HEK293 (cell line): ENCODE measurements at regions not wholly inside any gene's neighbourhood (a gene's known extent, or its start where the extent isn't known, plus 50 kb on each side); places are given as distances from the start of the nearest gene placed in this dataset.

Experiments used
- CTCF ChIA-PET: fragments of 350-600 bp; formaldehyde crosslinking; extraction: SDS; loops from one replicate; lab custom pipeline; 2021; ENCODE audit warnings: antibody characterized with exemption; lab: Yijun Ruan, JAX
- POLR2A ChIA-PET: fragments of 300-600 bp; formaldehyde crosslinking; extraction: SDS; loops from one replicate; lab custom pipeline; 2020; ENCODE audit warnings: antibody characterized with exemption, inconsistent platforms; lab: Yijun Ruan, JAX
- H3K27ac ChIP-seq: fragments of 200-500 bp; sonication (Bioruptor generic); 2 replicates; pipeline ENCODE4 v1.5.1; 2014; ENCODE audit warnings: low read depth, low read length, control low read depth, inconsistent platforms; ENCODE audit errors: extremely low read depth
- H3K36me3 ChIP-seq, 2 experiments: fragments of 200-500 bp in 1 of 2; sonication (Bioruptor generic) in 1 of 2; 1 replicate in 1 of 2; 2 replicates in 1 of 2; pipeline ENCODE4 v1.5.1; 2014 to 2017; ENCODE audit warnings: inconsistent platforms in 2 of 2, low read length in 2 of 2; ENCODE audit not compliant: control insufficient read depth in 2 of 2, insufficient read depth in 1 of 2
- H3K4me1 ChIP-seq: fragments of 200-500 bp; sonication (Bioruptor generic); 2 replicates; pipeline ENCODE4 v1.5.1; 2014; ENCODE audit warnings: mild to moderate bottlenecking, low read length, inconsistent platforms; ENCODE audit not compliant: control insufficient read depth, insufficient read depth
- H3K4me3 ChIP-seq: 2 replicates; pipeline ENCODE4 v1.5.1; 2011; ENCODE audit warnings: low read depth, mild to moderate bottlenecking, control low read depth, low read length, moderate library complexity
- H3K9me3 ChIP-seq: fragments of 200-500 bp; sonication (Bioruptor generic); 2 replicates; pipeline ENCODE4 v1.5.1; 2014; ENCODE audit warnings: low read depth, low read length, inconsistent platforms; ENCODE audit not compliant: control insufficient read depth, insufficient read depth
- FEZF1 ChIP-seq: fragments of 450-650 bp; formaldehyde crosslinking; IDR thresholded peaks from 2 replicates; pipeline ENCODE4 v1.5.1; 2016; ENCODE audit warnings: missing biosample characterization, missing genetic modification characterization
- GFI1B ChIP-seq: fragments of 450-650 bp; formaldehyde crosslinking; IDR thresholded peaks from 2 replicates; pipeline ENCODE4 v1.5.1; 2016; ENCODE audit warnings: missing biosample characterization, missing genetic modification characterization
- GLI4 ChIP-seq: fragments of 450-650 bp; formaldehyde crosslinking; IDR thresholded peaks from 2 replicates; pipeline ENCODE4 v1.5.1; 2016; ENCODE audit warnings: missing biosample characterization, missing genetic modification characterization
- GLIS1 ChIP-seq: fragments of 450-650 bp; formaldehyde crosslinking; IDR thresholded peaks from 2 replicates; pipeline ENCODE4 v1.5.1; 2016; ENCODE audit warnings: missing biosample characterization, missing genetic modification characterization
- HOXA7 ChIP-seq: sonication (generic); formaldehyde crosslinking; IDR thresholded peaks from 2 replicates; pipeline ENCODE4 v1.8.1; 2022; ENCODE audit warnings: missing genetic modification reagents, borderline replicate concordance
- HOXD13 ChIP-seq: sonication (generic); formaldehyde crosslinking; IDR thresholded peaks from 2 replicates; pipeline ENCODE4 v1.8.0; 2022; ENCODE audit warnings: missing genetic modification reagents, borderline replicate concordance
- SETDB1 ChIP-seq: IDR thresholded peaks from one replicate; pipeline ENCODE4 v1.6.1; 2017; ENCODE audit warnings: mild to moderate bottlenecking, low read length, moderate library complexity, mixed read lengths; ENCODE audit not compliant: insufficient read length
- ZBTB26 ChIP-seq: fragments of 450-650 bp; formaldehyde crosslinking; optimal IDR thresholded peaks from 2 replicates; pipeline ENCODE3; 2016; ENCODE audit warnings: missing biosample characterization, mild to moderate bottlenecking, missing genetic modification characterization
- ZNF10 ChIP-seq: fragments of 450-650 bp; formaldehyde crosslinking; IDR thresholded peaks from 2 replicates; pipeline ENCODE4 v1.5.1; 2017; ENCODE audit warnings: missing biosample characterization, missing genetic modification characterization
- ZNF114 ChIP-seq: fragments of 450-650 bp; formaldehyde crosslinking; IDR thresholded peaks from 2 replicates; pipeline ENCODE4 v1.5.0; 2017; ENCODE audit warnings: missing biosample characterization, missing genetic modification characterization
- ZNF140 ChIP-seq: fragments of 450-650 bp; formaldehyde crosslinking; IDR thresholded peaks from 2 replicates; pipeline ENCODE4 v1.5.1; 2016; ENCODE audit warnings: missing biosample characterization, missing genetic modification characterization
- ZNF155 ChIP-seq: fragments of 450-650 bp; formaldehyde crosslinking; IDR thresholded peaks from 2 replicates; pipeline ENCODE4 v1.5.1; 2016; ENCODE audit warnings: missing biosample characterization, missing genetic modification characterization
- ZNF2 ChIP-seq: fragments of 450-650 bp; formaldehyde crosslinking; IDR thresholded peaks from 2 replicates; pipeline ENCODE4 v1.5.1; 2016; ENCODE audit warnings: missing biosample characterization, missing genetic modification characterization
- ZNF239 ChIP-seq: fragments of 450-650 bp; formaldehyde crosslinking; IDR thresholded peaks from 2 replicates; pipeline ENCODE4 v1.5.1; 2016; ENCODE audit warnings: missing biosample characterization, missing genetic modification characterization
- ZNF335 ChIP-seq: fragments of 450-650 bp; formaldehyde crosslinking; conservative IDR thresholded peaks from 2 replicates; pipeline ENCODE4 v1.5.1; 2016; ENCODE audit warnings: missing biosample characterization, missing genetic modification characterization
- ZNF354C ChIP-seq: fragments of 450-650 bp; formaldehyde crosslinking; IDR thresholded peaks from 2 replicates; pipeline ENCODE4 v1.5.1; 2016; ENCODE audit warnings: missing biosample characterization, missing genetic modification characterization, low read depth, borderline replicate concordance
- ZNF514 ChIP-seq: fragments of 450-650 bp; formaldehyde crosslinking; IDR thresholded peaks from 2 replicates; pipeline ENCODE4 v1.5.1; 2016; ENCODE audit warnings: missing biosample characterization, missing genetic modification characterization
- ZNF626 ChIP-seq: fragments of 450-650 bp; sonication (Bioruptor Pico); formaldehyde crosslinking; IDR thresholded peaks from 2 replicates; pipeline ENCODE4 v1.5.1; 2018; ENCODE audit warnings: missing biosample characterization, missing genetic modification characterization, inconsistent platforms
- ZNF639 ChIP-seq: fragments of 450-650 bp; formaldehyde crosslinking; IDR thresholded peaks from 2 replicates; pipeline ENCODE4 v1.5.1; 2016; ENCODE audit warnings: missing biosample characterization, missing genetic modification characterization
- ZNF645 ChIP-seq: fragments of 450-650 bp; formaldehyde crosslinking; IDR thresholded peaks from 2 replicates; pipeline ENCODE4; 2016; ENCODE audit warnings: missing biosample characterization, missing genetic modification characterization
- ZNF792 ChIP-seq: fragments of 450-650 bp; formaldehyde crosslinking; IDR thresholded peaks from 2 replicates; pipeline ENCODE4 v1.5.1; 2016; ENCODE audit warnings: missing biosample characterization, missing genetic modification characterization
- ZNF830 ChIP-seq: fragments of 450-650 bp; IDR thresholded peaks from 2 replicates; pipeline ENCODE4 v1.5.0; 2018; ENCODE audit warnings: missing biosample characterization, missing genetic modification characterization, low read depth, mild to moderate bottlenecking, moderate library complexity

GRCh38 chr1:168481586-168481985 lies 62.2 kb downstream of the XCL2 start:
- CTCF ChIA-PET, result interaction anchor here (1.0 kb wide), 1 partner anchor 11 kb away, joined by 3 read pairs; no protein-coding TSS in a partner anchor
- H3K27ac ChIP-seq, result no peak overlapping the region
- POLR2A ChIA-PET, result no interaction called here

GRCh38 chr1:168480997-168481396 lies 62.8 kb downstream of the XCL2 start:
- POLR2A ChIA-PET, result no interaction called here
- H3K4me3 ChIP-seq, result no peak overlapping the region
- CTCF ChIA-PET, result interaction anchor here (1.0 kb wide), 1 partner anchor 11 kb away, joined by 3 read pairs; no protein-coding TSS in a partner anchor
- H3K27ac ChIP-seq, result no peak overlapping the region
- H3K9me3 ChIP-seq, result no peaks in the 10 kb centered on the region
- TF ChIP-seq HOXD13 (CRISPR knock-in tag) (no peak), GLIS1 (tag by site-specific recombination) (peak; percentile 28; the same call in 1 of the 2 replicates)
- H3K36me3 ChIP-seq, result no peaks in the 10 kb centered on the region
- no peaks in the 10 kb centered on the region for H3K4me1 ChIP-seq

More at GRCh38 chr1:168481586-168481985, 62.2 kb downstream of the XCL2 start:
- Histone ChIP-seq H3K4me3 (no peak overlapping the region), H3K9me3 (no peaks in the 10 kb centered on the region), H3K36me3 (no peaks in the 10 kb centered on the region), H3K4me1 (no peaks in the 10 kb centered on the region)
- no peak for TF ChIP-seq ZNF645 (tag by site-specific recombination)
- TF ChIP-seq ZNF239 (tag by site-specific recombination), result no peak

GRCh38 chr1:168477792-168478191 lies 66.0 kb downstream of the XCL2 start:
- H3K9me3 ChIP-seq, result no peaks in the 10 kb centered on the region
- POLR2A ChIA-PET, result no interaction called here
- no peaks in the 10 kb centered on the region for H3K4me1 ChIP-seq
- no peak for TF ChIP-seq ZNF792 (tag by site-specific recombination)
- no peak for TF ChIP-seq ZNF639 (tag by site-specific recombination)
- no peak for TF ChIP-seq SETDB1
- no peak for TF ChIP-seq ZNF335 (tag by site-specific recombination)
- H3K4me3 ChIP-seq, result no peak overlapping the region
- CTCF ChIA-PET, result interaction anchor here (0.7 to 1.1 kb wide), 3 partner anchors 8 to 91 kb away, joined by 3 read pairs; no protein-coding TSS in a partner anchor
- no peak overlapping the region for H3K27ac ChIP-seq
- H3K36me3 ChIP-seq, result no peaks in the 10 kb centered on the region

- ChIA-PET POLR2A (no interaction called here), CTCF (no interaction called here)
- H3K4me1 ChIP-seq, result no peaks in the 10 kb centered on the region
- no peaks in the 10 kb centered on the region for H3K9me3 ChIP-seq
- H3K36me3 ChIP-seq, result no peaks in the 10 kb centered on the region
- H3K4me3 ChIP-seq, result no peak overlapping the region
- H3K27ac ChIP-seq, result no peak overlapping the region
- TF ChIP-seq GFI1B, result no peak
- no peak for TF ChIP-seq ZNF2 (tag by site-specific recombination)
- no peak for TF ChIP-seq ZNF514 (tag by site-specific recombination)
- no peak for TF ChIP-seq ZNF10
- TF ChIP-seq FEZF1 (tag by site-specific recombination), result no peak
- no peak for TF ChIP-seq ZNF626 (tag by site-specific recombination)
- TF ChIP-seq GLI4 (tag by site-specific recombination), result no peak
- TF ChIP-seq HOXA7, result no peak
- TF ChIP-seq ZNF830 (tag by site-specific recombination), result no peak
- TF ChIP-seq ZNF140 (tag by site-specific recombination), result no peak
- TF ChIP-seq ZNF354C (tag by site-specific recombination), result no peak
- TF ChIP-seq ZNF155 (tag by site-specific recombination), result no peak
- TF ChIP-seq ZBTB26 (tag by site-specific recombination), result no peak
- no peak for TF ChIP-seq ZNF114 (tag by site-specific recombination)
- TF ChIP-seq, all 188 proteins: peak for 0
Observed at GRCh38 chr1:168476588-168477385, 67.0 kb downstream of the XCL2 start.
